HepG2 (cell line): ENCODE measurements at regions not wholly inside any gene's neighbourhood (a gene's known extent, or its start where the extent isn't known, plus 50 kb on each side); places are given as distances from the start of the nearest gene placed in this dataset.

Experiments used
- ATAC-seq: fragments of 200-7000 bp; cut with Tn5 transposase; 3 replicates; pipeline ENCODE4 v1.9.1; 2020; ENCODE audit warnings: mild to moderate bottlenecking, moderate library complexity
- BruUV-seq: library from RNA; stranded (reverse); fragments of 400-500 nt; replicated peaks from 2 replicates; lab custom pipeline; 2021; lab: Mats Ljungman, UMichigan
- CTCF ChIA-PET: fragments of 300-600 bp; formaldehyde crosslinking; extraction: SDS; loops from one replicate; lab custom pipeline; 2021; ENCODE audit warnings: low total read pairs, inconsistent platforms, low intra/inter-chr PET ratio; lab: Yijun Ruan, JAX
- POLR2A ChIA-PET: fragments of 350-600 bp; sonication (Branson Sonifier 250); formaldehyde crosslinking; loops from one replicate; lab custom pipeline; 2020; ENCODE audit warnings: antibody characterized with exemption, inconsistent platforms; lab: Yijun Ruan, JAX
- DNase-seq: peaks from one replicate; pipeline ENCODE4 v3.0.0-alpha.2; 2015; ENCODE audit warnings: low spot score
- FAIRE-seq: peaks from 3 replicates; lab custom pipeline; 2011; peaks lifted over from hg19 to GRCh38; lab: Jason Lieb, UNC
- H2AFZ ChIP-seq: one replicate; pipeline ENCODE4 v1.6.1; 2011; ENCODE audit warnings: low read length, inconsistent platforms
- H3K27ac ChIP-seq: fragments of 300-600 bp; 3 replicates; pipeline ENCODE4 v1.8.0; 2011; ENCODE audit warnings: mixed run types, mild to moderate bottlenecking, mixed read lengths, low read length, inconsistent platforms; ENCODE audit not compliant: insufficient read depth; ENCODE audit errors: extremely low read length
- H3K27me3 ChIP-seq, 2 experiments: fragments of 200-600 bp in 1 of 2; 2 replicates in 1 of 2; 3 replicates in 1 of 2; pipeline versions ENCODE4 v1.6.0 to v1.8.0; 2011; ENCODE audit warnings: low read length in 2 of 2, mild to moderate bottlenecking in 2 of 2, moderate library complexity in 2 of 2, inconsistent platforms in 1 of 2; ENCODE audit not compliant: insufficient read depth in 2 of 2, control insufficient read depth in 1 of 2
- H3K36me3 ChIP-seq, 2 experiments: fragments of 200-600 bp in 1 of 2; replicated peaks in 1 of 2; 2 replicates in 1 of 2; 3 replicates in 1 of 2; pipeline versions ENCODE4 v1.5.1 to v1.8.0; 2011; ENCODE audit warnings: low read length in 2 of 2, inconsistent platforms in 1 of 2; ENCODE audit not compliant: insufficient read depth in 2 of 2, control insufficient read depth in 1 of 2
- H3K4me1 ChIP-seq: 2 replicates; pipeline ENCODE4 v1.5.1; 2012; ENCODE audit warnings: low read length, inconsistent platforms; ENCODE audit not compliant: insufficient read depth
- H3K4me2 ChIP-seq: 2 replicates; pipeline ENCODE4 v1.6.0; 2011; ENCODE audit warnings: low read depth, low read length, inconsistent platforms
- H3K4me3 ChIP-seq, 3 experiments: fragments of 200-600 bp in 1 of 3; sonication (generic), shearing (Covaris generic) in 1 of 3; replicated peaks in 1 of 3; 2 replicates each; pipeline ENCODE4 v1.5.1; 2011 to 2016; ENCODE audit warnings: low read length in 3 of 3, inconsistent platforms in 2 of 3, low read depth in 2 of 3, mild to moderate bottlenecking in 2 of 3, control low read depth in 1 of 3, mixed read lengths in 1 of 3; ENCODE audit not compliant: insufficient read depth in 1 of 3
- H3K79me2 ChIP-seq: one replicate; pipeline ENCODE4 v1.6.1; 2011; ENCODE audit warnings: low read length, inconsistent platforms; ENCODE audit not compliant: insufficient read depth
- H3K9ac ChIP-seq: 2 replicates; pipeline ENCODE4 v1.6.0; 2011; ENCODE audit warnings: mild to moderate bottlenecking, low read depth, low read length, inconsistent platforms; ENCODE audit not compliant: insufficient read depth
- H3K9me3 ChIP-seq: 2 replicates; pipeline ENCODE4 v1.5.1; 2012; ENCODE audit warnings: mild to moderate bottlenecking, low read length
- H4K20me1 ChIP-seq: 2 replicates; pipeline ENCODE4 v1.6.0; 2011; ENCODE audit warnings: inconsistent platforms, mild to moderate bottlenecking, low read length, moderate library complexity; ENCODE audit not compliant: insufficient read depth
- BHLHE40 ChIP-seq: IDR thresholded peaks from 2 replicates; pipeline ENCODE4 v1.6.1; 2011; ENCODE audit warnings: low read length, improper control_type of control experiment
- CCDC6 ChIP-seq: sonication (generic); formaldehyde crosslinking; IDR thresholded peaks from 2 replicates; pipeline ENCODE4 v1.8.1; 2022; ENCODE audit warnings: mild to moderate bottlenecking, missing genetic modification reagents, moderate library complexity
- HNRNPUL1 ChIP-seq: fragments of 200-400 bp; formaldehyde crosslinking; IDR thresholded peaks from 2 replicates; pipeline ENCODE4 v1.6.1; 2017; ENCODE audit warnings: low read depth, mild to moderate bottlenecking, low read length, moderate library complexity
- MEIS1 ChIP-seq: sonication (generic); formaldehyde crosslinking; IDR thresholded peaks from 2 replicates; pipeline ENCODE4 v1.9.0; 2021; ENCODE audit warnings: mild to moderate bottlenecking, missing genetic modification reagents, moderate library complexity, borderline replicate concordance
- MIER2 ChIP-seq: IDR thresholded peaks from 2 replicates; pipeline ENCODE4 v1.6.1; 2016; ENCODE audit warnings: missing biosample characterization, missing genetic modification reagents
- NCOA1 ChIP-seq: sonication (generic); formaldehyde crosslinking; IDR thresholded peaks from 2 replicates; pipeline ENCODE4 v1.9.0; 2021; ENCODE audit warnings: missing genetic modification reagents
- PAX8 ChIP-seq: sonication (generic); formaldehyde crosslinking; IDR thresholded peaks from 2 replicates; pipeline ENCODE4 v1.8.0; 2022; ENCODE audit warnings: mild to moderate bottlenecking, missing genetic modification reagents, borderline replicate concordance
- TAF15 ChIP-seq: fragments of 200-400 bp; formaldehyde crosslinking; IDR thresholded peaks from one replicate; pipeline ENCODE4 v1.6.1; 2018; ENCODE audit warnings: mild to moderate bottlenecking, low read depth, low read length; ENCODE audit not compliant: poor library complexity, severe bottlenecking
- ZFP1 ChIP-seq: IDR thresholded peaks from 2 replicates; pipeline ENCODE4 v1.6.1; 2016
- ZKSCAN1 ChIP-seq: fragments of 150-350 bp; IDR thresholded peaks from 2 replicates; pipeline ENCODE4 v1.6.1; 2014; ENCODE audit warnings: low read length
- WGBS: methylation state at CpG from one replicate; pipeline ENCODE4 v1.1.6; 2017; ENCODE audit warnings: low lambda C conversion rate; 5-methylcytosine and 5-hydroxymethylcytosine counted together
- in situ Hi-C: cut with HindIII; loops from 2 replicates; pipeline ENCODE4 v1.10.0; 2017; ENCODE audit warnings: low pct_unique_long_range_greater_than_20kb; ENCODE audit not compliant: extremely low pct_ligation_motif_present
- intact Hi-C: fragments of 100-400 bp; cut with micrococcal nuclease; formaldehyde crosslinking; loops from one replicate; pipeline ENCODE4 v1.10.0; 2022; ENCODE audit not compliant: unreplicated experiment
- TF ChIP-seq, protein P1 (sequence below): IDR thresholded peaks from 2 replicates; pipeline ENCODE4 v1.6.1; 2016; ENCODE audit warnings: low read depth
- TF ChIP-seq, protein P2 (sequence below): sonication (generic); formaldehyde crosslinking; IDR thresholded peaks from 2 replicates; pipeline ENCODE4 v1.4.0; 2020; ENCODE audit warnings: missing genetic modification reagents
- TF ChIP-seq, protein P3 (sequence below): sonication (generic); formaldehyde crosslinking; IDR thresholded peaks from 2 replicates; pipeline ENCODE4 v1.8.1; 2022; ENCODE audit warnings: mild to moderate bottlenecking, missing genetic modification reagents
- TF ChIP-seq, protein P4 (sequence below): sonication (generic); formaldehyde crosslinking; IDR thresholded peaks from 2 replicates; pipeline ENCODE4 v1.4.0; 2020; ENCODE audit warnings: missing genetic modification reagents

DNA sequence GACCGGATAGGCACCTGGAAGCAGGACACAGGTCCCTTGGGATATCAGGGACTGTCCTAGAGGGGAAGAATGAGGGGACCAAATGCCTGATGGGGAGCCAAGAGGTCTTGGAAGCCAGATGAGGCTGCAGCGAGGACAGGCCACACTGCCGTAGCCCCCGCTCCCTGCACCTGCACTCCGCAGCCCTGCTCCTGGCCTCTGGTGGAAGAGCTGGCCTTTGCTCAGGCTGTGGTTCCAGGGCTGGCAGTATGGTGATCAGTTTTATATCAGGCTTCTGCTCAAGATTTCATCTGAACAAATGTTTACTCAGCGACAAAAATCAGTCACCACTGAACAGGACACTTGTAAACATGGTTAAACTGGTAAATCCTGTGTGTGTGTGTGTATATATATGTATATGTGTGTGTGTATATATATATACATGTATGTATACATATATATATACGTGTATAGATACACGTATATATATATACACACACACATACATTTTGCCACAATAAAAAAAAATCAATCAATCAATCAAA lies 52.5 kb upstream of the TAF1B start:
- Histone ChIP-seq H3K79me2 (no peaks in the 10 kb centered on the region), H3K27me3 (peaks cover 2 to 19% of the 10 kb centered on the region in 2 experiments; a peak in 3 of 5 replicates), H2AFZ (no peak overlapping the region), H3K27ac (no peak overlapping the region), H3K9ac (no peak overlapping the region), H3K4me3 (no peak overlapping the region), H3K9me3 (peaks cover 6% of the 10 kb centered on the region), H3K36me3 (no peaks in the 10 kb centered on the region), H3K4me2 (no peak overlapping the region), H3K4me1 (peaks cover 21% of the 10 kb centered on the region), H4K20me1 (no peaks in the 10 kb centered on the region)
- intact Hi-C loops: no loop called here
- 61% methylated on average over 7 of the region's 8 CpGs for WGBS
- ChIA-PET POLR2A (no interaction called here), CTCF (no interaction called here)
- no TSS peak for BruUV-seq
- FAIRE-seq (no peak), DNase-seq (no peak), ATAC-seq (no peak)
- in situ Hi-C loops: no loop called here
- TF ChIP-seq CCDC6 (CRISPR knock-in tag) (no peak), HNRNPUL1 (no peak), TAF15 (no peak), ZKSCAN1 (no peak), BHLHE40 (no peak), ZFP1 (CRISPR knock-in tag) (no peak), PAX8 (CRISPR knock-in tag) (no peak), NCOA1 (CRISPR knock-in tag) (no peak), MEIS1 (CRISPR knock-in tag) (no peak), MIER2 (CRISPR knock-in tag) (no peak)
- TF ChIP-seq, protein P1, sequence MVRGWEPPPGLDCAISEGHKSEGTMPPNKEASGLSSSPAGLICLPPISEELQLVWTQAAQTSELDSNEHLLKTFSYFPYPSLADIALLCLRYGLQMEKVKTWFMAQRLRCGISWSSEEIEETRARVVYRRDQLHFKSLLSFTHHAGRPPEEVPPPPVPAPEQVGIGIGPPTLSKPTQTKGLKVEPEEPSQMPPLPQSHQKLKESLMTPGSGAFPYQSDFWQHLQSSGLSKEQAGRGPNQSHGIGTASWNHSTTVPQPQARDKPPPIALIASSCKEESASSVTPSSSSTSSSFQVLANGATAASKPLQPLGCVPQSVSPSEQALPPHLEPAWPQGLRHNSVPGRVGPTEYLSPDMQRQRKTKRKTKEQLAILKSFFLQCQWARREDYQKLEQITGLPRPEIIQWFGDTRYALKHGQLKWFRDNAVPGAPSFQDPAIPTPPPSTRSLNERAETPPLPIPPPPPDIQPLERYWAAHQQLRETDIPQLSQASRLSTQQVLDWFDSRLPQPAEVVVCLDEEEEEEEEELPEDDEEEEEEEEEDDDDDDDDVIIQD (CRISPR knock-in tag): no peak
- TF ChIP-seq, protein P2, sequence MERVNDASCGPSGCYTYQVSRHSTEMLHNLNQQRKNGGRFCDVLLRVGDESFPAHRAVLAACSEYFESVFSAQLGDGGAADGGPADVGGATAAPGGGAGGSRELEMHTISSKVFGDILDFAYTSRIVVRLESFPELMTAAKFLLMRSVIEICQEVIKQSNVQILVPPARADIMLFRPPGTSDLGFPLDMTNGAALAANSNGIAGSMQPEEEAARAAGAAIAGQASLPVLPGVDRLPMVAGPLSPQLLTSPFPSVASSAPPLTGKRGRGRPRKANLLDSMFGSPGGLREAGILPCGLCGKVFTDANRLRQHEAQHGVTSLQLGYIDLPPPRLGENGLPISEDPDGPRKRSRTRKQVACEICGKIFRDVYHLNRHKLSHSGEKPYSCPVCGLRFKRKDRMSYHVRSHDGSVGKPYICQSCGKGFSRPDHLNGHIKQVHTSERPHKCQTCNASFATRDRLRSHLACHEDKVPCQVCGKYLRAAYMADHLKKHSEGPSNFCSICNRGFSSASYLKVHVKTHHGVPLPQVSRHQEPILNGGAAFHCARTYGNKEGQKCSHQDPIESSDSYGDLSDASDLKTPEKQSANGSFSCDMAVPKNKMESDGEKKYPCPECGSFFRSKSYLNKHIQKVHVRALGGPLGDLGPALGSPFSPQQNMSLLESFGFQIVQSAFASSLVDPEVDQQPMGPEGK (CRISPR knock-in tag): no peak
- TF ChIP-seq, protein P3, sequence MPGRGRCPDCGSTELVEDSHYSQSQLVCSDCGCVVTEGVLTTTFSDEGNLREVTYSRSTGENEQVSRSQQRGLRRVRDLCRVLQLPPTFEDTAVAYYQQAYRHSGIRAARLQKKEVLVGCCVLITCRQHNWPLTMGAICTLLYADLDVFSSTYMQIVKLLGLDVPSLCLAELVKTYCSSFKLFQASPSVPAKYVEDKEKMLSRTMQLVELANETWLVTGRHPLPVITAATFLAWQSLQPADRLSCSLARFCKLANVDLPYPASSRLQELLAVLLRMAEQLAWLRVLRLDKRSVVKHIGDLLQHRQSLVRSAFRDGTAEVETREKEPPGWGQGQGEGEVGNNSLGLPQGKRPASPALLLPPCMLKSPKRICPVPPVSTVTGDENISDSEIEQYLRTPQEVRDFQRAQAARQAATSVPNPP (CRISPR knock-in tag): no peak
- TF ChIP-seq, protein P4, sequence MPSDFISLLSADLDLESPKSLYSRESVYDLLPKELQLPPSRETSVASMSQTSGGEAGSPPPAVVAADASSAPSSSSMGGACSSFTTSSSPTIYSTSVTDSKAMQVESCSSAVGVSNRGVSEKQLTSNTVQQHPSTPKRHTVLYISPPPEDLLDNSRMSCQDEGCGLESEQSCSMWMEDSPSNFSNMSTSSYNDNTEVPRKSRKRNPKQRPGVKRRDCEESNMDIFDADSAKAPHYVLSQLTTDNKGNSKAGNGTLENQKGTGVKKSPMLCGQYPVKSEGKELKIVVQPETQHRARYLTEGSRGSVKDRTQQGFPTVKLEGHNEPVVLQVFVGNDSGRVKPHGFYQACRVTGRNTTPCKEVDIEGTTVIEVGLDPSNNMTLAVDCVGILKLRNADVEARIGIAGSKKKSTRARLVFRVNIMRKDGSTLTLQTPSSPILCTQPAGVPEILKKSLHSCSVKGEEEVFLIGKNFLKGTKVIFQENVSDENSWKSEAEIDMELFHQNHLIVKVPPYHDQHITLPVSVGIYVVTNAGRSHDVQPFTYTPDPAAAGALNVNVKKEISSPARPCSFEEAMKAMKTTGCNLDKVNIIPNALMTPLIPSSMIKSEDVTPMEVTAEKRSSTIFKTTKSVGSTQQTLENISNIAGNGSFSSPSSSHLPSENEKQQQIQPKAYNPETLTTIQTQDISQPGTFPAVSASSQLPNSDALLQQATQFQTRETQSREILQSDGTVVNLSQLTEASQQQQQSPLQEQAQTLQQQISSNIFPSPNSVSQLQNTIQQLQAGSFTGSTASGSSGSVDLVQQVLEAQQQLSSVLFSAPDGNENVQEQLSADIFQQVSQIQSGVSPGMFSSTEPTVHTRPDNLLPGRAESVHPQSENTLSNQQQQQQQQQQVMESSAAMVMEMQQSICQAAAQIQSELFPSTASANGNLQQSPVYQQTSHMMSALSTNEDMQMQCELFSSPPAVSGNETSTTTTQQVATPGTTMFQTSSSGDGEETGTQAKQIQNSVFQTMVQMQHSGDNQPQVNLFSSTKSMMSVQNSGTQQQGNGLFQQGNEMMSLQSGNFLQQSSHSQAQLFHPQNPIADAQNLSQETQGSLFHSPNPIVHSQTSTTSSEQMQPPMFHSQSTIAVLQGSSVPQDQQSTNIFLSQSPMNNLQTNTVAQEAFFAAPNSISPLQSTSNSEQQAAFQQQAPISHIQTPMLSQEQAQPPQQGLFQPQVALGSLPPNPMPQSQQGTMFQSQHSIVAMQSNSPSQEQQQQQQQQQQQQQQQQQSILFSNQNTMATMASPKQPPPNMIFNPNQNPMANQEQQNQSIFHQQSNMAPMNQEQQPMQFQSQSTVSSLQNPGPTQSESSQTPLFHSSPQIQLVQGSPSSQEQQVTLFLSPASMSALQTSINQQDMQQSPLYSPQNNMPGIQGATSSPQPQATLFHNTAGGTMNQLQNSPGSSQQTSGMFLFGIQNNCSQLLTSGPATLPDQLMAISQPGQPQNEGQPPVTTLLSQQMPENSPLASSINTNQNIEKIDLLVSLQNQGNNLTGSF (CRISPR knock-in tag): no peak
